Globus pallidus (tissue), 1 donor: ENCODE measurements at regions not wholly inside any gene's neighbourhood (a gene's known extent, or its start where the extent isn't known, plus 50 kb on each side); places are given as distances from the start of the nearest gene placed in this dataset.
"Not testable (repeated sequence)": the region's sequence is repeated elsewhere in the genome, so short reads cannot be mapped to it uniquely, and the experiment has no call there.

Source experiments
- DNase-seq: peaks from one replicate; pipeline ENCODE4 v3.0.0-alpha.2; 2015; ENCODE audit warnings: low spot score

- DNase-seq: no peak
Measured at GRCh38 chr2:237217995-237218616, 132.4 kb downstream of the COPS8 start.

DNA sequence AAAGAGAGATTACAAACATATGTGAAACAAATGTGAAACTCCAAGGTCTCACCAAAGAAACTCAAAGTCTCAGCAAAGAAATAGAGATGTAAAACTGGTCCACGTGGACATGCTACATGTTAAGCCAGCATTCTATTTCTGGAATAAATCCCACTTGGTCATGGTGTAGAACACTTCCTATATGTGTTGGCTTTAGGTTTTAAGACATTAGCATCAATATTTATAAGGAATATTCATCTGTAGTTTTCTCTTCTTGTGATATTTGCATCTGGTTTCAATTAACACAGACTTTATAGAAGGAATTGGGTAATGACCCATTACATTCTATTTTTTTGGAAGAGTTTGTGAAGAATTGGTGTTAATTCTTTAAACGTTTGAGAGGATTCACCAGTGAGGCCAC lies 133.1 kb downstream of the COPS8 start:
- DNase-seq: no peak

GRCh38 chr2:237219826-237220225 lies 134.1 kb downstream of the COPS8 start:
- DNase-seq: no peak

DNA sequence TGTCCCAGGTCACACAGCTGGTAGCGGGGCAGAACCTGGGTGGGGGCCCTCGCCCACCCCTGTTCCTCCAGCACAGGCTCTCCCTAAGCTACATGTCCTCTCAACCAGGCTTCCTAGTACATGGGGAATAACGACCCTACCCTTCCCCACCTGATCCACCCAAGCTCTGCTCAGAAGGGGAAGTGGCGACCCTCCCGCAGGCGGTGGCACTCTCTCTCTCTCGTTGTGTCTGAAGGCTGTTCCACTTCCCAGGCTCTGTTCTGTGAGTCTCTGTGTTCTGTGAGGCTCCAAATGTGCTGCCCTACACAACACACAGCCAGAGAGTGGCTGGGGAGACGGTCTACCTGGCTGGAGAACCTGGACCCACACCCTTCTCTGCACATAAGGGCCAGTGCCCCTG lies 135.8 kb downstream of the COPS8 start:
- no peak for DNase-seq

DNA sequence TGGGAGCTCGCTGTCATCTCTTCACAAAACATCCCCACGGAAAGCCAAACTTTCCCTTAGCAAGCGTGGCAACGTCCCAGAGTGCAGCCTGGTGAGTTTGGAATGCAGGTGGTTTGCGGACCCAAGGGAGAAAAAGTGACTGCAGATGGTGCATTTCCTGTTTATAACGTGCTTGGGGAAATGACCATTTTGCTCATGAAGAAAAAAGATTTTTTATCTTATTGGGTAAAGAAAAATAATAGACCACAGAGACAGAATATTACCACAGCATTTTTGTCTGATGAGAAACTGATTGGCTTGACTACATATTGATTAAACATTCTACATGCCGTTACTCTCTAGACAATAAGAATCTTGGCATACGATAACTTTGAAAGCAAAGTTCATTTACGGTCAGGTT lies 136.5 kb downstream of the COPS8 start:
- no peak for DNase-seq

DNA sequence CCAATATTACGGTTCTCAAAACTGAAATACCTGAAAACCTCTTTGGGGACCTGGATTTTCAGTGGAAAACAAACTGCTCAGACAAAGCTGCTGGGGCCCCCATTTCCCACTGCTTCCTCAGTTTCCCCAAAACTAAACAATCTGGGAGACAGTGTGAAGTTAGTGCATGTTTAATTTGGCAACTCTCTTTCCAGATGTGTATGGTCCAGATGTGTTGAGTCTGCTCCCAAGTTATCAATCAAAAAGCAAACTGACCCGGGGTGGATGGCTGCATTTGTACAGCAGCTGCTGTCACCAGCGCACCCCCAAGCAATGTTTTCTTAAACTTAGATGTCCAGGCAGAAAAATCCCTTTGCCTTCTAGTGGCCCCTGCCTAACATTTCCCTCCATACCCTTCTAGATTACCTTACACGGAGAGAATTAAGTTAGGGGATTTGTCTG lies 136.9 kb downstream of the COPS8 start:
- DNase-seq: no peak

- DNase-seq: no peak
Measured at GRCh38 chr2:237223201-237223861, 137.6 kb downstream of the COPS8 start.

DNA sequence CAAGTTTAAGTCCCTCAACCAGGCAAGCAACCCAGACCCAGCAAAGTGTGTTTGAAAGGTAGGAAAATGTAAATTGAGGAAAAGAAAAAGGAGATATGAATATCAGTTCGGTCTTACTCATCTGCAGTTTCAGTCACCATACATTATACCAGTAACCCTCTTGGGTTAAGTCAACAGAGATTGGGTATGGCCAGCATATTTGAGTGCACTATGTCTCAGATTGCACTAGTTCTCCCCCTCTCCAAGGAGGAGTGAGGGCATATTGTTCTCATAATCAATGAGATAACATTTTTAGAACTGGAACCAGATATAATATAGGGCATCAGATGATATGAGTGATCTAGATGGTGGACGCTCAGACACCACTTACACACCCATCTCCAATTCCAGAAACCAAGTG lies 141.5 kb downstream of the COPS8 start:
- DNase-seq: no peak

GRCh38 chr2:237227592-237228280 lies 142.0 kb downstream of the COPS8 start:
- no peak for DNase-seq

- DNase-seq: no peak
Measured at GRCh38 chr2:237228281-237228625, 142.6 kb downstream of the COPS8 start.

GRCh38 chr2:237229905-237230304 lies 144.2 kb downstream of the COPS8 start:
- no peak for DNase-seq

GRCh38 chr2:237230355-237230754 lies 144.7 kb downstream of the COPS8 start:
- DNase-seq: no peak

GRCh38 chr2:237231593-237231992 lies 145.9 kb downstream of the COPS8 start:
- DNase-seq: no peak

DNA sequence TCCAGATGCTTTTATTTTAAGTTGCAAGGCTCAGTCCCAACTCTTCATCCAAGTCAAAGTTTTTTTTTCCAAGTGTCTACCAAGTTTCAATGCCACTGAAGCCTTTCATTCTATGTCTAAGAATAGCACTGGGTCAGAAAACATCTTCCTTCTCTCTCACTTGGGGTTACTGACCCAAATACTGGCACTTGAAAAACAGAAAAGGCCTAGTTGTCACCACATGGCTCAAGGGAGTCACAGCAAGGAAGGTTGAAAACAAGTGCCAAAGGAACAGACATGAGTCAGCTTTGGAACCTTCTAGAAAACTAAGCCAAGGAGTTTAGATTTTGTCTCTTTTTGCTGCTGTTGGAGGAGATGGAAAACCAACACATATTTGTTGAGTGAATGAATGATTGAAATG lies 146.5 kb downstream of the COPS8 start:
- DNase-seq: no peak

DNA sequence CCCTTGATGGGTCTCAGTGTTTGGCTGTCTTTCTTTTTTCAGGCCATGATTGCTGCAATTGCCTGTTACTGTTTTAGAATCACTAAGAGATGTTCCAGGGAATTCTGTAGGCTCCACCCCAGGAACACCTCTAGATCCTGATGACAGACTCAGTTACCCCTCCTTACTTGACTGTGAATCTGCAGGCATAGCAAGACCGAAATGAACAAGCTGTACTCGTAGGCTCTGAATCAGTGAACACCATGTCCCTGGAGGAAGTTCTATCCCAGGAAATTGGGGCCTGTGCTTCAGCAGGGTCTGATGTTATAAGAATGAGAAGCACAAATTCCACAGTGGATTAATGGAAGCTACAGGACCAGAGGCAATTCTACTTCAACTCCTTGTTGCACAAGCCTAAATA lies 148.6 kb downstream of the COPS8 start:
- DNase-seq: no peak

DNA sequence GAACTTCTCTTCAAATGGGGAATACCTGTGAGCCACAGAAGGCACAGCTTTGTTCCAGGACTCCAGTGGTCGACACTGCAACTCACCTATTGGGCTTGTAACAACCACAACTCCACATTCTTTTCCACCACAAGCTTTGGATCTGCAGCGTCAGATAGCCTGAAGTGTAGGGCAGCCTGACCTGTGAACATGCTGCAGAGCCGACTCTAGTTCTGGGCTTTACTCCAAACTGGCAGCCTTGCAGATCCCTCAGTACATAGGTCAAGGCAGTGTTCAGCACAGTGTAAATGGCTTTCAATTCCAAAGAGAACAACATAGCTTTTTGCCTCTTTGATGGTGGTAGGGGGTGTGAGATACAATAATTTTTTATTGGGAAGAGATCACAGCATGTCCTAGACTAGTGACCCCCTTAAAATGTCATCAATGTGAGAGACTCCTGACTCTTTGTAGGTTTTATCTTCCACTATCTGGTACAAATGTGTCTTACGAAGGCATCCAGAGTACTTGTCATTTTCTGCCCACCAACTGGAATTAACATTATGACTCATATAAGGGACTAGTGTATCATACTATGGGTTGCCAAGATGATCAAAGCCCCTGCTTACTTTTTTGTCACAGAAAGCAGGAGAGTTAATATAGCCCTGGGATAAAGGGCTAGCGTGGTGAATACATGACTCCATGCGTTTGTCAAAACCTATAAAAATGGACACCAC lies 149.8 kb downstream of the COPS8 start:
- no peak for DNase-seq

- no peak for DNase-seq
Measured at GRCh38 chr2:237236188-237236587, 150.5 kb downstream of the COPS8 start.

DNA sequence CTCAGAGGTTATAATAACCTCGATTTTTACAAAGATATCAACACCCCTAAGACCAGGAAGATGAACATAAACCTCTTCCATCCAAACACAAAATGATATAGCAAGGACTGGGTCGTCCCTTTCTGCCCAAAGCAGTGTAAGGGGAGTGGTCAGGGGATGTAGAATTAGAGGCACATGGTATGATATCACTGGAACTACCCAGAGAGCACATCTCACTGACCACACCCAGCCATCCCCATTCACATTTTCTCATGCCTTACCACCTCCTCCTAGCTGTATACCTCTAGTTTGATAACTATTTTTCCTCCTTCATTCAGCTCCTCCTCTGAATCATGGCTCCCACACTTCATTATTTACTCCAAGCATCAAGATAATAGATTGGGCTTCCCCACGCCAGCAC lies 152.6 kb downstream of the COPS8 start:
- DNase-seq: no peak

DNA sequence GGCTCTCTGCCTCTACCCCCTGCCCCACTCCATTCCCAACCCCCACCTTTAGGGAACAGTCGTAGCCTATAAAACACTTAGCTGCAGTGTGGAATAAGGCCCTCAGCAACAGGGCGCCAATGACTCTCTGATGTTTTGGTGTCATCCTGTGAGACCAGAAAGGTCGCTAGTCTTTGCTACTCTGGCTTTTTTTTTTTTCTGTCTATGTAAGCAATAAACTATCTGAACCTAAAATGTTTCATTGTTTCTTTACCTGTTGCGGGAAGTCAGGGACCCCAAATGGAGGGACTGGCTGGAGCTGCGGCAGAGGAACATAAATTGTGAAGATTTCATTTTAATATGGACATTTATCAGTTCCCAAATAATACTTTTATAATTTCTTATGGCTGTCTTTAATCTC lies 154.6 kb downstream of the COPS8 start:
- DNase-seq: no peak

- DNase-seq: not testable (repeated sequence)
Measured at GRCh38 chr2:237240868-237241267, 155.2 kb downstream of the COPS8 start.

GRCh38 chr2:237242091-237242536 lies 156.4 kb downstream of the COPS8 start:
- no peak for DNase-seq

- DNase-seq: no peak
Measured at GRCh38 chr2:237243487-237243886, 157.8 kb downstream of the COPS8 start.

DNA sequence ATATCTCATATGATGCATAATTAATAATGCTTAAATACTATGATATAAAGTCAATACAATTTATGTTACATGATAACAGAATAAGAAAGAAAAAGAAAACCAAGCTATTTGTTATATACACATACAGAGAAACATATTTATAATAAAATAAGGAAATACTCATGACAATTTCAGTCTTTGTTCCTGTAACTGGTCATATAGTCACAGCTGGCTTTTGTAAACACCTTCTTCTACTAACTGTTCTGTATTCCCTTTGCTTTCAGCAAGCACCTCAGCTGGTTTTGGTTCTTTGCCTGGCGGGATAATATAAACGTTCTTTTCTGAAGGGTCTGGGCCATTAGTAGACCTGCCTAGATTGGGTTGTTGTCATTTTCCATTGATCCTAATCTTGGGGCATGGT lies 158.5 kb downstream of the COPS8 start:
- no peak for DNase-seq
